Thoracic aorta (tissue), 2 donors: ENCODE measurements at regions not wholly inside any gene's neighbourhood (a gene's known extent, or its start where the extent isn't known, plus 50 kb on each side); places are given as distances from the start of the nearest gene placed in this dataset.

ENCODE experiments used
- ATAC-seq: fragments of 150-250 bp; one replicate; pipeline ENCODE4 v1.8.0; 2017; ENCODE audit warnings: low read depth; ENCODE audit not compliant: insufficient number of reproducible peaks, low FRiP score
- DNase-seq: peaks from one replicate; pipeline ENCODE4 v3.0.0-alpha.2; 2020; ENCODE audit warnings: low spot score
- H3K27ac ChIP-seq, 2 donors: fragments of 200-600 bp; sonication (generic); 1 replicate in 1 of 2; 2 replicates in 1 of 2; pipeline ENCODE4 v1.5.1; 2016; ENCODE audit warnings: mild to moderate bottlenecking in 2 of 2, moderate library complexity in 2 of 2
- H3K27me3 ChIP-seq: fragments of 200-600 bp; sonication (generic); replicated peaks from 2 replicates; pipeline ENCODE4 v1.6.0; 2016; ENCODE audit warnings: mild to moderate bottlenecking; ENCODE audit not compliant: insufficient read depth
- H3K36me3 ChIP-seq: fragments of 200-600 bp; sonication (generic); one replicate; pipeline ENCODE4 v1.5.1; 2016
- H3K4me1 ChIP-seq, 2 donors: fragments of 200-600 bp; sonication (generic); 1 replicate in 1 of 2; 2 replicates in 1 of 2; pipeline versions ENCODE4 v1.5.1 to v1.6.0; 2016; ENCODE audit warnings: low read depth in 2 of 2, mild to moderate bottlenecking in 1 of 2; ENCODE audit not compliant: control insufficient read depth in 1 of 2
- H3K4me3 ChIP-seq: fragments of 200-600 bp; sonication (generic); 2 replicates; pipeline ENCODE4 v1.5.1; 2016; ENCODE audit warnings: mild to moderate bottlenecking
- H3K9me3 ChIP-seq: fragments of 200-600 bp; sonication (generic); 2 replicates; pipeline ENCODE4 v1.5.1; 2016
- TF ChIP-seq, protein P1 (sequence below): fragments of 200-600 bp; sonication (generic); IDR thresholded peaks from one replicate; pipeline ENCODE4 v1.5.1; 2019; ENCODE audit warnings: antibody characterized with exemption

GRCh38 chr2:180905461-180905860 lies 74.9 kb upstream of the UBE2E3 start:
- ATAC-seq (no peak), DNase-seq (no peak)
- Histone ChIP-seq H3K36me3 (no peaks in the 10 kb centered on the region), H3K4me3 (no peak overlapping the region), H3K4me1 (no peaks in the 10 kb centered on the region), H3K9me3 (no peaks in the 10 kb centered on the region), H3K27me3 (no peaks in the 10 kb centered on the region), H3K27ac (no peak overlapping the region)
- TF ChIP-seq, protein P1, sequence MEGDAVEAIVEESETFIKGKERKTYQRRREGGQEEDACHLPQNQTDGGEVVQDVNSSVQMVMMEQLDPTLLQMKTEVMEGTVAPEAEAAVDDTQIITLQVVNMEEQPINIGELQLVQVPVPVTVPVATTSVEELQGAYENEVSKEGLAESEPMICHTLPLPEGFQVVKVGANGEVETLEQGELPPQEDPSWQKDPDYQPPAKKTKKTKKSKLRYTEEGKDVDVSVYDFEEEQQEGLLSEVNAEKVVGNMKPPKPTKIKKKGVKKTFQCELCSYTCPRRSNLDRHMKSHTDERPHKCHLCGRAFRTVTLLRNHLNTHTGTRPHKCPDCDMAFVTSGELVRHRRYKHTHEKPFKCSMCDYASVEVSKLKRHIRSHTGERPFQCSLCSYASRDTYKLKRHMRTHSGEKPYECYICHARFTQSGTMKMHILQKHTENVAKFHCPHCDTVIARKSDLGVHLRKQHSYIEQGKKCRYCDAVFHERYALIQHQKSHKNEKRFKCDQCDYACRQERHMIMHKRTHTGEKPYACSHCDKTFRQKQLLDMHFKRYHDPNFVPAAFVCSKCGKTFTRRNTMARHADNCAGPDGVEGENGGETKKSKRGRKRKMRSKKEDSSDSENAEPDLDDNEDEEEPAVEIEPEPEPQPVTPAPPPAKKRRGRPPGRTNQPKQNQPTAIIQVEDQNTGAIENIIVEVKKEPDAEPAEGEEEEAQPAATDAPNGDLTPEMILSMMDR, result no peak

GRCh38 chr2:180905002-180905401 lies 75.4 kb upstream of the UBE2E3 start:
- TF ChIP-seq, protein P1, result no peak
- DNase-seq (no peak), ATAC-seq (no peak)
- Histone ChIP-seq H3K27ac (no peak overlapping the region), H3K27me3 (no peaks in the 10 kb centered on the region), H3K9me3 (no peaks in the 10 kb centered on the region), H3K36me3 (no peaks in the 10 kb centered on the region), H3K4me1 (no peaks in the 10 kb centered on the region), H3K4me3 (no peak overlapping the region)

- Histone ChIP-seq H3K36me3 (no peaks in the 10 kb centered on the region), H3K9me3 (no peaks in the 10 kb centered on the region), H3K27me3 (no peaks in the 10 kb centered on the region), H3K4me1 (no peaks in the 10 kb centered on the region), H3K4me3 (no peak overlapping the region), H3K27ac (no peak overlapping the region)
- DNase-seq (no peak), ATAC-seq (no peak)
- TF ChIP-seq, protein P1, result no peak
Measured at GRCh38 chr2:180901331-180901730, 79.1 kb upstream of the UBE2E3 start.

DNA sequence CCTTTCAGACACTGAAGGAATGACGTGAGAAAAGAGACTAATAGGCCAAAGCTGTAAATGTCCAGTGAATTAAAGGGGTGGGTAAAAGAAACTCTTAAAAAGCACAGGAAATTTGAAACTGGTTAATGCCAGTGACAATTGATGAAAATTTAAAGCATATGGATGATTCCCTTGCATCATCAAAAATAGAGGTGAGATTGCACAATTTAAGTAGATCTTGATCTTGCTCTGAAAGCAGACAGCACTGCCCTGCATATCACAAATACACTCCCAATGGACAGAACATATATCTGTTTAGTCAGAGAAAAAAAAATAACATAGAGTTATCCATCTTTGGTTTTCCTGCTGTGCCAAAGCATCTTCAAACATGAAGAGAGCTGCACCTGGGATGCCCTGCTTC lies 86.7 kb upstream of the UBE2E3 start:
- H3K36me3 ChIP-seq, result no peaks in the 10 kb centered on the region
- H3K4me3 ChIP-seq, result no peak overlapping the region
- H3K27me3 ChIP-seq, result no peaks in the 10 kb centered on the region
- ATAC-seq (no peak), DNase-seq (no peak)
- no peaks in the 10 kb centered on the region for H3K4me1 ChIP-seq
- no peaks in the 10 kb centered on the region for H3K9me3 ChIP-seq
- TF ChIP-seq, protein P1, result no peak
- H3K27ac ChIP-seq, result no peak overlapping the region

- TF ChIP-seq, protein P1, result no peak
- Histone ChIP-seq H3K4me3 (no peak overlapping the region), H3K4me1 (no peaks in the 10 kb centered on the region), H3K27me3 (no peaks in the 10 kb centered on the region), H3K9me3 (no peaks in the 10 kb centered on the region), H3K36me3 (no peaks in the 10 kb centered on the region), H3K27ac (no peak overlapping the region)
- no peak for ATAC-seq
- DNase-seq, result no peak
Measured at GRCh38 chr2:180892091-180892490, 88.3 kb upstream of the UBE2E3 start.
